ENCODE measurements at regions not wholly inside any gene's neighbourhood (a gene's known extent, or its start where the extent isn't known, plus 50 kb on each side); places are given as distances from the start of the nearest gene placed in this dataset.
"Not testable (repeated sequence)": the region's sequence is repeated elsewhere in the genome, so short reads cannot be mapped to it uniquely, and the experiment has no call there.

GRCh38 chr10:129210876-129211275 lies 256.2 kb upstream of the MGMT start:
- DNase-seq (ENCODE audit: low read depth) = no peak

DNA sequence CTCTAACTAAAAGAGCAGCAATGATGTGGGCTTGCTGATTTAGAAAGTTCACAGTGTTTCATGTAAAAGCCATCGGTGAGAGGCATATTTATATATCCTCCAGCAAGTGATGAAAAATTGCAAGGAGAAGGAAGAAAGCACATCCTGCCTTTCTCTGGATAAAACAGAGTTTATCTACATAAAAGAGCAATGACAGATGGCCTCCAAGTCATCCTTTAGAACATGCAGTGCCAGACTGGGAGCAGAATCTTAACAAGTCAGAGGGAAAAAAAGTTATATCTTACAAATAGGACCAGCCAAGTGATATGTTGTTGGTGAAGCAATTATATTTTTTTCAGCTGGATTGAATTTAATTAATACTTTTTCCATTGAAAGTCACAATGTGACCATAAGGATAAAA lies 253.8 kb upstream of the MGMT start:
- no peak for DNase-seq (ENCODE audit: low read depth)
- TF ChIP-seq, protein P1, sequence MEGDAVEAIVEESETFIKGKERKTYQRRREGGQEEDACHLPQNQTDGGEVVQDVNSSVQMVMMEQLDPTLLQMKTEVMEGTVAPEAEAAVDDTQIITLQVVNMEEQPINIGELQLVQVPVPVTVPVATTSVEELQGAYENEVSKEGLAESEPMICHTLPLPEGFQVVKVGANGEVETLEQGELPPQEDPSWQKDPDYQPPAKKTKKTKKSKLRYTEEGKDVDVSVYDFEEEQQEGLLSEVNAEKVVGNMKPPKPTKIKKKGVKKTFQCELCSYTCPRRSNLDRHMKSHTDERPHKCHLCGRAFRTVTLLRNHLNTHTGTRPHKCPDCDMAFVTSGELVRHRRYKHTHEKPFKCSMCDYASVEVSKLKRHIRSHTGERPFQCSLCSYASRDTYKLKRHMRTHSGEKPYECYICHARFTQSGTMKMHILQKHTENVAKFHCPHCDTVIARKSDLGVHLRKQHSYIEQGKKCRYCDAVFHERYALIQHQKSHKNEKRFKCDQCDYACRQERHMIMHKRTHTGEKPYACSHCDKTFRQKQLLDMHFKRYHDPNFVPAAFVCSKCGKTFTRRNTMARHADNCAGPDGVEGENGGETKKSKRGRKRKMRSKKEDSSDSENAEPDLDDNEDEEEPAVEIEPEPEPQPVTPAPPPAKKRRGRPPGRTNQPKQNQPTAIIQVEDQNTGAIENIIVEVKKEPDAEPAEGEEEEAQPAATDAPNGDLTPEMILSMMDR (IDR thresholded peaks at IDR 0.05; ENCODE audit: low read length, missing control alignments) = no peak
- no peak overlapping the region for H3K4me3 ChIP-seq (replicated peaks; ENCODE audit: low read depth, low read length)

More at GRCh38 chr10:129210876-129211275, 256.2 kb upstream of the MGMT start:
- TF ChIP-seq, protein P1 (IDR thresholded peaks at IDR 0.05; ENCODE audit: low read length, missing control alignments) = no peak
- no peak overlapping the region for H3K4me3 ChIP-seq (replicated peaks; ENCODE audit: low read depth, low read length)

- not testable (repeated sequence) for DNase-seq (ENCODE audit: low read depth); H3K4me3 ChIP-seq (replicated peaks; ENCODE audit: low read depth, low read length)
Measured at GRCh38 chr10:129213996-129214395, 253.0 kb upstream of the MGMT start.

DNA sequence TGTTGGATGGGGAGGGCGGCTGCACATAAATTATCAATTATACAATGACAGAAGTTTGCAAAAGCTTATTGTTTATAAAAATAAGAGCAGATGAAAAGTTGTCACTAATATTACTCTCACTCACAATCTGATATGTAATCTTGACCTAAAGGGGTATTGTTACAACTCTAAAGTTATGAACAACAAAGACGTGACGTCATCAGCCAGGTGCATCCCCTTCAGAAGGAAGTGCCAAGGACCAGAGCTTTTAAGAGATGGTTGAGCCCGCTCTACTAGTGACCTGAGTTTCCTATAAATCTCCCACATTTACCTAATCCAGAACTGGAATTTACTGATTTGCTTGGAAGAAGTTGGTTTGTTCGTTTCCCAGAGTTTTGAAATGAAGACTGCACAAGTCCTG lies 247.7 kb upstream of the MGMT start:
- TF ChIP-seq, protein P1 (IDR thresholded peaks at IDR 0.05; ENCODE audit: low read length, missing control alignments) = no peak
- H3K4me3 ChIP-seq (replicated peaks; ENCODE audit: low read depth, low read length) = no peak overlapping the region
- no peak for DNase-seq (ENCODE audit: low read depth)

DNA sequence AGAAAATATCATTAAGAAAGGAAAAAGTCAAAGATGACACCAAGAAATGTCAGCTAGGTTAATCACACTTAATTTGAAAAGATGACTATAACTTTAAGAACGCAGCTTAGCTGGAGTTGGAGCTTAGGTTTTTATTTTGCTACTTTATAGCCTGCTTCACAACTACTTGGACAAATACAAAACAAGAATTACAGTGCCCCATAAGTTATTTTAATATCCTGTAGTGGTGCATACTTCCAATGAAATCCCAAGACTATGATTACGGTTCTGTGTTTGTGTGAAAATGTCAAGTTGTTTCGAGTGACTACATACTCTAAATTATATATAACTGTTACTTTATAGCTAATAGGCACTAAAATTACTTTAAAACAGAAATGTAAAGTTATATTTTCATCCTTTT lies 244.6 kb upstream of the MGMT start:
- DNase-seq (ENCODE audit: low read depth) = no peak
- no peak overlapping the region for H3K4me3 ChIP-seq (replicated peaks; ENCODE audit: low read depth, low read length)
- TF ChIP-seq, protein P1 (IDR thresholded peaks at IDR 0.05; ENCODE audit: low read length, missing control alignments) = no peak

DNA sequence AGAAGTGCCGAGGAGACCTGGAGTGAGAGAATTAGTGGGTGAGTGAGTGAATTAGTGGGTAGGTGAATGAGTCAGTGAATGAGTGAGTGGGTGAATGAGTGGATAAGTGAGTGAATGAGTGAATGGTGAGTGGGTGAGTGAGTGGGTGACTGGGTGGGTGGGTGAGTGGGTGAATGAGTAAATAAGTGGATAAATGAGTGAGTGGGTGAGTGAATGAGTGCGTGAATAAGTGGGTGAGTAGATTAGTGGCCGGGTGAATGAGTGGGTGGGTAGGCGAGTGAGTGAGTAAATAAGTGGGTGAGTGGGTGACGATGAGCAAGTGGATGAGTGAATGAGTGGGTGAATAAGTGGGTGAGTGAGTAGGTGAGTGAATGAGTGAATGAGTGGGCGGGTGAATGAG lies 243.7 kb upstream of the MGMT start:
- DNase-seq (ENCODE audit: low read depth) = no peak
- TF ChIP-seq, protein P1 (IDR thresholded peaks at IDR 0.05; ENCODE audit: low read length, missing control alignments) = no peak
- H3K4me3 ChIP-seq (replicated peaks; ENCODE audit: low read depth, low read length) = no peak overlapping the region

DNA sequence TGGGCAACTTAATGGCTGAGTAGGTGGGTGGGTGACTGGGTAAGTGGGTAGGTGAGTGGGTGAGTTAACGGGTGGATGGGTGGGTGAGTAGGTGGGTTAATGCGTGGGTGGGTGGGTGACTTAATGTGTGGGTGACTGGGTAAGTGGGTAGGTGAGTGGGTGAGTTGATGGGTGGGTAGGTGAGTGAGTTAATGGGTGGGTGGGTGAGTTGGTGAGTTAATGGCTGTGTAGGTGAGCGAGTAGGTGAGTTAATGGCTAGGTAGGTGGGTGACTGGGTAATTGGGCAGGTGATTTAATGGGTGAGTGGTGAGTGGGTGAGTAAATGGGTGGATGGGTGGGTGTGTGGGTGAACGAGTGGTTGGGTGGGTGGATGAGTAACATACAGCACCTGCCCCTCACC lies 243.0 kb upstream of the MGMT start:
- TF ChIP-seq, protein P1 (IDR thresholded peaks at IDR 0.05; ENCODE audit: low read length, missing control alignments) = no peak
- DNase-seq (ENCODE audit: low read depth) = no peak
- H3K4me3 ChIP-seq (replicated peaks; ENCODE audit: low read depth, low read length) = no peak overlapping the region

GRCh38 chr10:129231821-129232220 lies 235.2 kb upstream of the MGMT start:
- H3K4me3 ChIP-seq (replicated peaks; ENCODE audit: low read depth, low read length) = no peak overlapping the region
- DNase-seq (ENCODE audit: low read depth) = no peak
- TF ChIP-seq, protein P1 (IDR thresholded peaks at IDR 0.05; ENCODE audit: low read length, missing control alignments) = no peak

All from fibroblast of pulmonary artery (primary cell).